ENCODE measurements at regions not wholly inside any gene's neighbourhood (a gene's known extent, or its start where the extent isn't known, plus 50 kb on each side); places are given as distances from the start of the nearest gene placed in this dataset.

- WGBS (ENCODE audit: insufficient coverage), result no CpG with 5 or more reads among the region's 2 CpGs
- intact Hi-C loops (cut with micrococcal nuclease), result no loop called here
Observed at GRCh38 chr2:8110716-8111115, 571.1 kb upstream of the ID2 start.

DNA sequence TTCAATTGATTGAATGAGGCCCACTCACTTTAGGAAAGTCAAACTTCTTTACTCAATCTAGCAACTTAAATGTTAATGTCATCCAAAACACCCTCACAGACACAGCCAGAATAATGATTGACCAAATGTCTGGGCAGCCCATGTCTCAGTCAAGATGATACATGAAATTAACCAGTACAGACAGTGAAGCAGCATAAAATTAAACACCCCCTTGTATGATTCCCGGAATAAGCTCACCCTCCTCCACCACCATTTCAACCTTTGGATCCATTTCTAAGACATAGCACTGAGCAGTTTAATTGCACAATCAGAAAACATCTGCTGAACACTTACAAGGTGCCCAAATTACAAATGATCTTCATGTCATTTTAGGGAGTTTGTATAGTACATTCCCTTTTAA is 570.7 kb upstream of the ID2 start:
- Histone ChIP-seq H3K27ac (ENCODE audit: low read depth in 1 of 2, low read length in 2 of 2) (no peak overlapping the region), H3K79me2 (ENCODE audit: insufficient read depth, low read length) (no peaks in the 10 kb centered on the region), H3K4me3 (replicated peaks in 1 of 3; ENCODE audit: low read depth in 2 of 3, low read length in 3 of 3) (no peak overlapping the region), H3K4me1 (ENCODE audit: control insufficient read depth in 1 of 2, insufficient read depth in 2 of 2, low read length in 2 of 2) (peaks cover 24 to 28% of the 10 kb centered on the region in 2 donors), H3K4me2 (replicated peaks; ENCODE audit: extremely low read depth, low read length, poor library complexity, severe bottlenecking) (no peak overlapping the region), H4K20me1 (ENCODE audit: insufficient read depth, low read length) (no peaks in the 10 kb centered on the region), H3K9ac (ENCODE audit: insufficient read depth, low read length, poor library complexity, severe bottlenecking) (no peak overlapping the region), H3K36me3 (replicated peaks in 1 of 2; ENCODE audit: control insufficient read depth in 1 of 2, insufficient read depth in 2 of 2, low read length in 2 of 2) (no peaks in the 10 kb centered on the region), H3K9me3 (replicated peaks in 1 of 2; ENCODE audit: control insufficient read depth in 1 of 2, insufficient read depth in 1 of 2, low read length in 2 of 2) (no peaks in the 10 kb centered on the region), H3K27me3 (ENCODE audit: control insufficient read depth in 2 of 2, insufficient read depth in 2 of 2, low read length in 2 of 2) (no peaks in the 10 kb centered on the region), H2AFZ (ENCODE audit: insufficient read depth, low read depth, low read length, poor library complexity, severe bottlenecking) (no peak overlapping the region)
- peaks cover 0 to 4% of the 10 kb centered on the region in 2 donors for H3K36me3 Mint-ChIP-seq
- 100% methylated on average over 1 of the region's 1 CpG for WGBS (ENCODE audit: insufficient coverage)
- peaks cover 0 to 3% (median 0%) of the 10 kb centered on the region in 7 donors for H3K9me3 Mint-ChIP-seq
- TF ChIP-seq, protein P1, sequence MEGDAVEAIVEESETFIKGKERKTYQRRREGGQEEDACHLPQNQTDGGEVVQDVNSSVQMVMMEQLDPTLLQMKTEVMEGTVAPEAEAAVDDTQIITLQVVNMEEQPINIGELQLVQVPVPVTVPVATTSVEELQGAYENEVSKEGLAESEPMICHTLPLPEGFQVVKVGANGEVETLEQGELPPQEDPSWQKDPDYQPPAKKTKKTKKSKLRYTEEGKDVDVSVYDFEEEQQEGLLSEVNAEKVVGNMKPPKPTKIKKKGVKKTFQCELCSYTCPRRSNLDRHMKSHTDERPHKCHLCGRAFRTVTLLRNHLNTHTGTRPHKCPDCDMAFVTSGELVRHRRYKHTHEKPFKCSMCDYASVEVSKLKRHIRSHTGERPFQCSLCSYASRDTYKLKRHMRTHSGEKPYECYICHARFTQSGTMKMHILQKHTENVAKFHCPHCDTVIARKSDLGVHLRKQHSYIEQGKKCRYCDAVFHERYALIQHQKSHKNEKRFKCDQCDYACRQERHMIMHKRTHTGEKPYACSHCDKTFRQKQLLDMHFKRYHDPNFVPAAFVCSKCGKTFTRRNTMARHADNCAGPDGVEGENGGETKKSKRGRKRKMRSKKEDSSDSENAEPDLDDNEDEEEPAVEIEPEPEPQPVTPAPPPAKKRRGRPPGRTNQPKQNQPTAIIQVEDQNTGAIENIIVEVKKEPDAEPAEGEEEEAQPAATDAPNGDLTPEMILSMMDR (IDR thresholded peaks at IDR 0.05), result no peak
- H3K27me3 Mint-ChIP-seq (ENCODE audit: low read depth in 3 of 3), result peaks cover 0 to 3% (median 0%) of the 10 kb centered on the region in 3 donors
- H3K27ac Mint-ChIP-seq, result no peak overlapping the region
- no peak for DNase-seq
- peaks cover 29% of the 10 kb centered on the region for H3K4me1 Mint-ChIP-seq
- intact Hi-C loops (cut with micrococcal nuclease), result no loop called here
- H3K4me3 Mint-ChIP-seq, result no peak overlapping the region

More at GRCh38 chr2:8110716-8111115, 571.1 kb upstream of the ID2 start:
- Histone ChIP-seq H2AFZ (ENCODE audit: insufficient read depth, low read depth, low read length, poor library complexity, severe bottlenecking) (no peak overlapping the region), H3K79me2 (ENCODE audit: insufficient read depth, low read length) (no peaks in the 10 kb centered on the region), H3K4me3 (replicated peaks in 1 of 3; ENCODE audit: low read depth in 2 of 3, low read length in 3 of 3) (no peak overlapping the region), H3K4me1 (ENCODE audit: control insufficient read depth in 1 of 2, insufficient read depth in 2 of 2, low read length in 2 of 2) (peaks cover 20 to 23% of the 10 kb centered on the region in 2 donors), H3K4me2 (replicated peaks; ENCODE audit: extremely low read depth, low read length, poor library complexity, severe bottlenecking) (no peak overlapping the region), H3K27me3 (ENCODE audit: control insufficient read depth in 2 of 2, insufficient read depth in 2 of 2, low read length in 2 of 2) (no peaks in the 10 kb centered on the region), H4K20me1 (ENCODE audit: insufficient read depth, low read length) (no peaks in the 10 kb centered on the region), H3K36me3 (replicated peaks in 1 of 2; ENCODE audit: control insufficient read depth in 1 of 2, insufficient read depth in 2 of 2, low read length in 2 of 2) (no peaks in the 10 kb centered on the region), H3K27ac (ENCODE audit: low read depth in 1 of 2, low read length in 2 of 2) (no peak overlapping the region), H3K9ac (ENCODE audit: insufficient read depth, low read length, poor library complexity, severe bottlenecking) (no peak overlapping the region), H3K9me3 (replicated peaks in 1 of 2; ENCODE audit: control insufficient read depth in 1 of 2, insufficient read depth in 1 of 2, low read length in 2 of 2) (no peaks in the 10 kb centered on the region)
- H3K27ac Mint-ChIP-seq, result no peak overlapping the region
- TF ChIP-seq, protein P1 (IDR thresholded peaks at IDR 0.05), result no peak
- peaks cover 25% of the 10 kb centered on the region for H3K4me1 Mint-ChIP-seq
- no peak for DNase-seq
- peaks cover 0 to 1% (median 0%) of the 10 kb centered on the region in 3 donors for H3K27me3 Mint-ChIP-seq (ENCODE audit: low read depth in 3 of 3)
- H3K36me3 Mint-ChIP-seq, result peaks cover 0 to 4% of the 10 kb centered on the region in 2 donors
- peaks cover 0 to 3% (median 0%) of the 10 kb centered on the region in 7 donors for H3K9me3 Mint-ChIP-seq
- no peak overlapping the region for H3K4me3 Mint-ChIP-seq

Measured in CD14-positive monocyte (primary cell).